ENCODE measurements at regions not wholly inside any gene's neighbourhood (a gene's known extent, or its start where the extent isn't known, plus 50 kb on each side); places are given as distances from the start of the nearest gene placed in this dataset.

GRCh38 chrX:68912113-68912512, 83.3 kb downstream of the EFNB1 start:
- TF ChIP-seq, protein P1, sequence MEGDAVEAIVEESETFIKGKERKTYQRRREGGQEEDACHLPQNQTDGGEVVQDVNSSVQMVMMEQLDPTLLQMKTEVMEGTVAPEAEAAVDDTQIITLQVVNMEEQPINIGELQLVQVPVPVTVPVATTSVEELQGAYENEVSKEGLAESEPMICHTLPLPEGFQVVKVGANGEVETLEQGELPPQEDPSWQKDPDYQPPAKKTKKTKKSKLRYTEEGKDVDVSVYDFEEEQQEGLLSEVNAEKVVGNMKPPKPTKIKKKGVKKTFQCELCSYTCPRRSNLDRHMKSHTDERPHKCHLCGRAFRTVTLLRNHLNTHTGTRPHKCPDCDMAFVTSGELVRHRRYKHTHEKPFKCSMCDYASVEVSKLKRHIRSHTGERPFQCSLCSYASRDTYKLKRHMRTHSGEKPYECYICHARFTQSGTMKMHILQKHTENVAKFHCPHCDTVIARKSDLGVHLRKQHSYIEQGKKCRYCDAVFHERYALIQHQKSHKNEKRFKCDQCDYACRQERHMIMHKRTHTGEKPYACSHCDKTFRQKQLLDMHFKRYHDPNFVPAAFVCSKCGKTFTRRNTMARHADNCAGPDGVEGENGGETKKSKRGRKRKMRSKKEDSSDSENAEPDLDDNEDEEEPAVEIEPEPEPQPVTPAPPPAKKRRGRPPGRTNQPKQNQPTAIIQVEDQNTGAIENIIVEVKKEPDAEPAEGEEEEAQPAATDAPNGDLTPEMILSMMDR (IDR thresholded peaks at IDR 0.05; ENCODE audit: low read length) = no peak
- TF ChIP-seq EZH2 (optimal IDR thresholded peaks at IDR 0.05; ENCODE audit: low read depth, low read length) = no peak

Data from MM.1S (cell line).